Uterus (tissue), 3 donors: ENCODE measurements at regions not wholly inside any gene's neighbourhood (a gene's known extent, or its start where the extent isn't known, plus 50 kb on each side); places are given as distances from the start of the nearest gene placed in this dataset.
"Not testable (repeated sequence)": the region's sequence is repeated elsewhere in the genome, so short reads cannot be mapped to it uniquely, and the experiment has no call there.

Experiments
- DNase-seq, 2 donors: peaks; one replicate each; pipeline ENCODE4 v3.0.0-alpha.2; 2019 to 2020
- H3K27ac ChIP-seq, 2 donors: fragments of 200-600 bp; sonication (generic); 1 replicate in 1 of 2; 2 replicates in 1 of 2; pipeline ENCODE4 v1.5.1; 2016 to 2018
- H3K27me3 ChIP-seq, 2 donors: fragments of 200-600 bp; sonication (generic); one replicate each; pipeline ENCODE4 v1.5.1; 2018 to 2019; ENCODE audit warnings: control low read depth in 1 of 2
- H3K36me3 ChIP-seq, 2 donors: fragments of 200-600 bp; sonication (generic); one replicate each; pipeline ENCODE4 v1.5.1; 2019; ENCODE audit warnings: control low read depth in 1 of 2
- H3K4me1 ChIP-seq, 2 donors: fragments of 200-600 bp; sonication (generic); one replicate each; pipeline ENCODE4 v1.5.1; 2018 to 2019; ENCODE audit warnings: control low read depth in 1 of 2
- H3K4me3 ChIP-seq, 2 donors: fragments of 200-600 bp; sonication (generic); 1 replicate in 1 of 2; 2 replicates in 1 of 2; pipeline ENCODE4 v1.5.1; 2018 to 2019; ENCODE audit warnings: mild to moderate bottlenecking in 1 of 2
- H3K9me3 ChIP-seq, 2 donors: fragments of 200-600 bp; sonication (generic); one replicate each; pipeline ENCODE4 v1.5.1; 2019; ENCODE audit warnings: control low read depth in 1 of 2
- POLR2A ChIP-seq, 2 donors: fragments of 450-650 bp; IDR thresholded peaks; one replicate each; pipeline ENCODE4 v1.6.1; 2016; ENCODE audit warnings: antibody characterized with exemption in 2 of 2, mild to moderate bottlenecking in 1 of 2, moderate library complexity in 1 of 2
- intact Hi-C: fragments of 100-400 bp; cut with DNase I; formaldehyde crosslinking; loops from one replicate; pipeline ENCODE4 v1.15.1; 2023; ENCODE audit warnings: low total_unique reads
- TF ChIP-seq, protein P1 (sequence below), 4 experiments: fragments of 200-600 bp in 2 of 4; fragments of 450-650 bp in 2 of 4; sonication (generic) in 2 of 4; IDR thresholded peaks; one replicate each; pipeline ENCODE4 v1.5.1; 2016 to 2019; ENCODE audit warnings: antibody characterized with exemption in 4 of 4, mild to moderate bottlenecking in 2 of 4, moderate library complexity in 1 of 4
- donor health status: DM: yes; HTN: yes; CAD: no.

DNA sequence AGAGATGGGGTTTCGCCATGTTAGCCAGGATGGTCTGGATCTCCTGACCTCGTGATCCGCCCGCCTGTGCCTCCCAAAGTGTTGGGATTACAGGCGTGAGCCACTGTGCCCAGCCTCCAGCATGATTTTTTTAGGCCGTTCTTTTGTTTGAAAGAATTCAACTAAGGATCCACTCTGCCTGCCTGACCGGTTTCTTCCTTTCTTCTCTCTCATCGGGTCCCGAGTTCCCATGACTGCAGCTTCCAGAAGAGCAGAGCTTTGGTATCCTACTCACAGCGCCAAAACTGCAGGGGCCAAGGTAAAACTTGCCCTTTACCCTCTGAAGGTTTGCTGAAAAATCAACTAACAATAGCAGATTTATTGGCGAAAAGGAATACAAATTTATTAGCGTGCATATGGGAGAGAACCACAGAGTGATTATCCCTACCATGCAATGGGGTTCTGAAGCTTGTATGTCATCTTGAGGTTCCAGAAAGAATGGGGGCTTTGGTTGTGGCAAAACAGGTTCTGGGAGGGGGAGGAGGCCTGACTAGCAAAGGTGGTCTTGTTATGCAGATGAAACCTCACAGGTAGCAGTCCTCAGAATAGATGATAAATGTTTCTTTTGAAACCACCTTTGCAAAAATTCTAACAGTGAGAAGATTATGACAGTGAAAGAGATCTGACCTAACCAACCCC, 87.0 kb upstream of the MSH6 start:
- H3K9me3 ChIP-seq = no peaks in the 10 kb centered on the region
- intact Hi-C loops = no loop called here
- no peaks in the 10 kb centered on the region for H3K27me3 ChIP-seq
- no peak overlapping the region for H3K4me3 ChIP-seq
- H3K4me1 ChIP-seq = no peaks in the 10 kb centered on the region
- H3K27ac ChIP-seq = no peak overlapping the region
- DNase-seq = no peak
- TF ChIP-seq, protein P1, sequence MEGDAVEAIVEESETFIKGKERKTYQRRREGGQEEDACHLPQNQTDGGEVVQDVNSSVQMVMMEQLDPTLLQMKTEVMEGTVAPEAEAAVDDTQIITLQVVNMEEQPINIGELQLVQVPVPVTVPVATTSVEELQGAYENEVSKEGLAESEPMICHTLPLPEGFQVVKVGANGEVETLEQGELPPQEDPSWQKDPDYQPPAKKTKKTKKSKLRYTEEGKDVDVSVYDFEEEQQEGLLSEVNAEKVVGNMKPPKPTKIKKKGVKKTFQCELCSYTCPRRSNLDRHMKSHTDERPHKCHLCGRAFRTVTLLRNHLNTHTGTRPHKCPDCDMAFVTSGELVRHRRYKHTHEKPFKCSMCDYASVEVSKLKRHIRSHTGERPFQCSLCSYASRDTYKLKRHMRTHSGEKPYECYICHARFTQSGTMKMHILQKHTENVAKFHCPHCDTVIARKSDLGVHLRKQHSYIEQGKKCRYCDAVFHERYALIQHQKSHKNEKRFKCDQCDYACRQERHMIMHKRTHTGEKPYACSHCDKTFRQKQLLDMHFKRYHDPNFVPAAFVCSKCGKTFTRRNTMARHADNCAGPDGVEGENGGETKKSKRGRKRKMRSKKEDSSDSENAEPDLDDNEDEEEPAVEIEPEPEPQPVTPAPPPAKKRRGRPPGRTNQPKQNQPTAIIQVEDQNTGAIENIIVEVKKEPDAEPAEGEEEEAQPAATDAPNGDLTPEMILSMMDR (IDR thresholded peaks at IDR 0.05) = no peak
- no peak for TF ChIP-seq POLR2A (IDR thresholded peaks at IDR 0.05)
- H3K36me3 ChIP-seq = no peaks in the 10 kb centered on the region

DNA sequence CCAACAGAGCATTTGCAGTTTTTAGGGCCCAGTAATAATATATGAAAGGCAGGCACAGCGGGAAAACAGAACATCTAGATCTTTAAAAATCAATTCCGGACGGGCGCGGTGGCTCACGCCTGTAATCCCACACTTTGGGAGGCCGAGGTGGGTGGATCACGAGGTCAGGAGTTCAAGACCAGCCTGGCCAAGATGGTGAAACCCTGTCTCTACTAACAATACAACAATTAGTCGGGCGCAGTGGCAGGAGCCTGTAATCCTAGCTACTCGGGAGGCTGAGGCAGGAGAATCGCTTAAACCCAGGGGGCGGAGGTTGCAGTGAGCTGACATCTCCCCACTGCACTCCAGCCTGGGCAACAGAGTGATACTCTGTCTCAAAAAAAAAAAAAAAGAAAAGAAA, 88.5 kb upstream of the MSH6 start:
- H3K4me3 ChIP-seq, H3K27ac ChIP-seq, intact Hi-C loops, H3K9me3 ChIP-seq, H3K27me3 ChIP-seq, H3K4me1 ChIP-seq, DNase-seq, H3K36me3 ChIP-seq: not testable (repeated sequence)

DNA sequence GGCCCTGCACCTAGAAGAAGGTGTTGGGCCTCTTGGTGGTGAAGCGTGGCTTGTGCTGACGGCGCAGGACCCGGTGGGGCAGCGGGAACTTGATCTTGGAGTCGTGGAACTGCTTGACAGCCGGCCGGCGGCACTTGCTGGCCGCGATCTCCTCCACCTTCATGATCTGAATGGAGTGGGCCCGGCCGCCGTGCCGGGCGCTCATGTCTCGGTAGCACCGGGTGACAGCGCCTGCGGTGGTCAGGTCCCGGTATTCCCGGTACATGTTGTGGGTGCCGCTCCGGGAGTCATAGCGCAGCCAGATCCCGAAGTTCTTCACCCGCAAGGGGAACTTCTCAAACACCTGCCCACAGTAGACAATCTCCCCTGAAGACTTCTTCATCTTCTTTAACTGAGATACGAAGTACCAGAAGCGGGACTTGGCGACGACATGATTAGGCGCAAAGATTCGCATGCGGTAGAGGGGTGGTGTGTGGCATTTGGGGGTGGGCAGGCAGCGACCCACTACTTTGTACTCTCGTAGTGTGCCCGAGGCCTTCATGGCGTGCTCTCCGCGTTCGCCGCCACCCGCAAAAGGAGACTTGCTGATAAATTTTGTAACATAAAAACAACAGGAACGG, 92.1 kb upstream of the MSH6 start:
- H3K36me3 ChIP-seq, H3K27ac ChIP-seq, DNase-seq, H3K9me3 ChIP-seq, H3K27me3 ChIP-seq, H3K4me3 ChIP-seq, intact Hi-C loops, H3K4me1 ChIP-seq: not testable (repeated sequence)

GRCh38 chr2:47690132-47690531, 92.8 kb upstream of the MSH6 start:
- Histone ChIP-seq H3K4me3 (no peak overlapping the region), H3K27ac (no peak overlapping the region), H3K4me1 (no peaks in the 10 kb centered on the region), H3K36me3 (no peaks in the 10 kb centered on the region), H3K27me3 (no peaks in the 10 kb centered on the region), H3K9me3 (no peaks in the 10 kb centered on the region)
- no peak for TF ChIP-seq POLR2A (IDR thresholded peaks at IDR 0.05)
- TF ChIP-seq, protein P1 (IDR thresholded peaks at IDR 0.05) = no peak
- no peak for DNase-seq
- intact Hi-C loops = no loop called here

DNA sequence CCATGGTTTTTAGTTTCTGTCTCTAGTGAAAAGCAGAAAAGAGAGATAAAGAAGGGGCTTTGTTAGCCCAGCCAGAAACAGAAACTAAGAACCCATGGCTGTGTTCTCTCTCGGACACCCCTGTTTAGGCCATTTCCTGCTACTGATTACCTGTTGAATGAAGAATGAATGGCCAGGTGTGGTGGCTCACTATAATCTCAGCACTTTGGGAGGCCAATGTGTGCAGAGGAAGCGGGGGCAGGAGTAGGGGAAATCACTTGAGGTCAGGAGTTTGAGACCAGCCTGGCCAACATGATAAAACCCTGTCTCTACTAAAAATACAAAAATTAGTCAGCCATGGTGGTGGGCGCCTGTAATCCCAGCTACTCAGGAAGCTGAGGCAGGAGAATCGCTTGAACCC, 93.8 kb upstream of the MSH6 start:
- H3K27ac ChIP-seq, H3K36me3 ChIP-seq, H3K9me3 ChIP-seq, DNase-seq, H3K4me3 ChIP-seq, intact Hi-C loops, H3K27me3 ChIP-seq, H3K4me1 ChIP-seq: not testable (repeated sequence)

GRCh38 chr2:47688561-47688960, 94.4 kb upstream of the MSH6 start:
- intact Hi-C loops = no loop called here
- no peak for DNase-seq
- no peaks in the 10 kb centered on the region for H3K27me3 ChIP-seq

More at GRCh38 chr2:47688561-47688960, 94.4 kb upstream of the MSH6 start:
- no peak overlapping the region for H3K4me3 ChIP-seq
- H3K27ac ChIP-seq = no peak overlapping the region
- H3K9me3 ChIP-seq = no peaks in the 10 kb centered on the region
- H3K36me3 ChIP-seq = no peaks in the 10 kb centered on the region
- H3K4me1 ChIP-seq = no peaks in the 10 kb centered on the region
- no peak for TF ChIP-seq POLR2A (IDR thresholded peaks at IDR 0.05)
- TF ChIP-seq, protein P1 (IDR thresholded peaks at IDR 0.05) = no peak
